ENCODE measurements at regions not wholly inside any gene's neighbourhood (a gene's known extent, or its start where the extent isn't known, plus 50 kb on each side); places are given as distances from the start of the nearest gene placed in this dataset.
"Not testable (repeated sequence)": the region's sequence is repeated elsewhere in the genome, so short reads cannot be mapped to it uniquely, and the experiment has no call there.

GRCh38 chr10:109264004-109264403 lies 659.3 kb downstream of the XPNPEP1 start:
- no peak for DNase-seq

GRCh38 chr10:109261231-109261630 lies 662.1 kb downstream of the XPNPEP1 start:
- no peak for DNase-seq

GRCh38 chr10:109259293-109259692 lies 664.0 kb downstream of the XPNPEP1 start:
- DNase-seq: no peak

GRCh38 chr10:109253306-109253705 lies 670.0 kb downstream of the XPNPEP1 start:
- no peak for DNase-seq

GRCh38 chr10:109250152-109250551 lies 673.2 kb downstream of the XPNPEP1 start:
- DNase-seq: no peak

GRCh38 chr10:109247814-109248213 lies 675.5 kb downstream of the XPNPEP1 start:
- DNase-seq: no peak

- no peak for DNase-seq
These were observed 677.5 kb downstream of the XPNPEP1 start for GRCh38 chr10:109245821-109246220.

GRCh38 chr10:109239371-109239770 lies 683.9 kb downstream of the XPNPEP1 start:
- DNase-seq: no peak

- no peak for DNase-seq
These were observed 685.6 kb downstream of the XPNPEP1 start for GRCh38 chr10:109237682-109238081.

GRCh38 chr10:109237050-109237449 lies 686.3 kb downstream of the XPNPEP1 start:
- no peak for DNase-seq

GRCh38 chr10:109223533-109223932 lies 699.8 kb downstream of the XPNPEP1 start:
- DNase-seq: not testable (repeated sequence)

GRCh38 chr10:109219935-109220605 lies 703.2 kb downstream of the XPNPEP1 start:
- no peak for DNase-seq

- no peak for DNase-seq
These were observed 705.1 kb downstream of the XPNPEP1 start for GRCh38 chr10:109218207-109218606.

GRCh38 chr10:109215291-109216075 lies 707.8 kb downstream of the XPNPEP1 start:
- DNase-seq: no peak

- DNase-seq: not testable (repeated sequence)
These were observed 708.4 kb downstream of the XPNPEP1 start for GRCh38 chr10:109214891-109215290.

GRCh38 chr10:109207361-109207760 lies 716.0 kb downstream of the XPNPEP1 start:
- no peak for DNase-seq

- DNase-seq: no peak
These were observed 717.3 kb downstream of the XPNPEP1 start for GRCh38 chr10:109205929-109206585.

GRCh38 chr10:109203646-109204353 lies 719.5 kb downstream of the XPNPEP1 start:
- no peak for DNase-seq

- DNase-seq: no peak
These were observed 721.2 kb downstream of the XPNPEP1 start for GRCh38 chr10:109202111-109202510.

GRCh38 chr10:109200646-109201045 lies 722.7 kb downstream of the XPNPEP1 start:
- no peak for DNase-seq

- DNase-seq: no peak
These were observed 731.5 kb downstream of the XPNPEP1 start for GRCh38 chr10:109191823-109192222.

GRCh38 chr10:109191341-109191740 lies 732.0 kb downstream of the XPNPEP1 start:
- DNase-seq: no peak

- no peak for DNase-seq
These were observed 735.6 kb downstream of the XPNPEP1 start for GRCh38 chr10:109187677-109188076.
